CD14-positive monocyte (primary cell): ENCODE measurements at regions not wholly inside any gene's neighbourhood (a gene's known extent, or its start where the extent isn't known, plus 50 kb on each side); places are given as distances from the start of the nearest gene placed in this dataset.

ENCODE experiments used
- DNase-seq, 3 donors: peaks; one replicate each; pipeline ENCODE4 v3.0.0-alpha.2; 2011 to 2022
- H2AFZ ChIP-seq: 2 replicates; pipeline ENCODE4 v1.6.0; 2012; ENCODE audit warnings: mild to moderate bottlenecking, low read depth, low read length, inconsistent platforms; ENCODE audit not compliant: insufficient read depth, poor library complexity, severe bottlenecking
- H3K27ac ChIP-seq, 2 donors: 1 replicate in 1 of 2; 2 replicates in 1 of 2; pipeline ENCODE4 v1.5.1; 2012 to 2013; ENCODE audit warnings: low read length in 2 of 2, control low read depth in 1 of 2, inconsistent platforms in 1 of 2, low read depth in 1 of 2, mild to moderate bottlenecking in 1 of 2
- H3K27me3 ChIP-seq, 2 donors: one replicate each; pipeline versions ENCODE4 v1.6.0 to v1.6.1; 2011 to 2013; ENCODE audit warnings: low read length in 2 of 2; ENCODE audit not compliant: control insufficient read depth in 2 of 2, insufficient read depth in 2 of 2
- H3K36me3 ChIP-seq, 2 donors: replicated peaks in 1 of 2; 1 replicate in 1 of 2; 2 replicates in 1 of 2; pipeline versions ENCODE4 v1.5.1 to v1.6.1; 2012 to 2013; ENCODE audit warnings: low read length in 2 of 2, control low read depth in 1 of 2, inconsistent platforms in 1 of 2, mild to moderate bottlenecking in 1 of 2; ENCODE audit not compliant: insufficient read depth in 2 of 2, control insufficient read depth in 1 of 2
- H3K4me1 ChIP-seq, 2 donors: 1 replicate in 1 of 2; 2 replicates in 1 of 2; pipeline versions ENCODE4 v1.5.1 to v1.6.1; 2012 to 2013; ENCODE audit warnings: low read length in 2 of 2, control low read depth in 1 of 2, inconsistent platforms in 1 of 2, mild to moderate bottlenecking in 1 of 2, moderate library complexity in 1 of 2; ENCODE audit not compliant: insufficient read depth in 2 of 2, control insufficient read depth in 1 of 2
- H3K4me2 ChIP-seq: replicated peaks from 2 replicates; pipeline ENCODE3; 2012; ENCODE audit warnings: low read length, moderate library complexity, mild to moderate bottlenecking; ENCODE audit not compliant: poor library complexity, severe bottlenecking; ENCODE audit errors: extremely low read depth
- H3K4me3 ChIP-seq, 3 experiments: fragments of 200-600 bp in 1 of 3; sonication (generic) in 1 of 3; replicated peaks in 1 of 3; 1 replicate in 2 of 3; 2 replicates in 1 of 3; pipeline ENCODE4 v1.5.1; 2011 to 2013; ENCODE audit warnings: low read length in 3 of 3, mild to moderate bottlenecking in 3 of 3, control low read depth in 2 of 3, low read depth in 2 of 3, inconsistent platforms in 1 of 3, moderate library complexity in 1 of 3
- H3K79me2 ChIP-seq: 2 replicates; pipeline ENCODE4 v1.6.0; 2012; ENCODE audit warnings: mild to moderate bottlenecking, control low read depth, inconsistent platforms, low read length, moderate library complexity; ENCODE audit not compliant: insufficient read depth
- H3K9ac ChIP-seq: 2 replicates; pipeline ENCODE4 v1.6.0; 2017; ENCODE audit warnings: low read length, mild to moderate bottlenecking; ENCODE audit not compliant: insufficient read depth, poor library complexity, severe bottlenecking
- H3K9me3 ChIP-seq, 2 donors: replicated peaks in 1 of 2; 1 replicate in 1 of 2; 2 replicates in 1 of 2; pipeline versions ENCODE4 v1.5.1 to v1.6.1; 2012 to 2013; ENCODE audit warnings: low read length in 2 of 2, control low read depth in 1 of 2; ENCODE audit not compliant: control insufficient read depth in 1 of 2, insufficient read depth in 1 of 2
- H4K20me1 ChIP-seq: 2 replicates; pipeline ENCODE4 v1.6.0; 2012; ENCODE audit warnings: mild to moderate bottlenecking, low read length, control low read depth, moderate library complexity; ENCODE audit not compliant: insufficient read depth
- H3K27ac Mint-ChIP-seq, 7 donors: one replicate each; pipeline ENCODE4 v1.8.0; 2020; ENCODE audit warnings: mild to moderate bottlenecking in 7 of 7, mixed read lengths in 7 of 7, moderate library complexity in 6 of 7, inconsistent platforms in 2 of 7
- H3K27me3 Mint-ChIP-seq, 3 donors: one replicate each; pipeline ENCODE4 v1.8.0; 2021 to 2022; ENCODE audit warnings: low read depth in 3 of 3, mild to moderate bottlenecking in 3 of 3, mixed read lengths in 3 of 3, moderate library complexity in 3 of 3, inconsistent platforms in 1 of 3
- H3K36me3 Mint-ChIP-seq, 2 donors: one replicate each; pipeline ENCODE4 v1.8.0; 2020; ENCODE audit warnings: mixed read lengths in 2 of 2, inconsistent platforms in 1 of 2, mild to moderate bottlenecking in 1 of 2
- H3K4me1 Mint-ChIP-seq: one replicate; pipeline ENCODE4 v1.8.0; 2020; ENCODE audit warnings: mild to moderate bottlenecking, mixed read lengths
- H3K4me3 Mint-ChIP-seq, 2 donors: one replicate each; pipeline ENCODE4 v1.8.0; 2020; ENCODE audit warnings: mild to moderate bottlenecking in 2 of 2, mixed read lengths in 2 of 2, moderate library complexity in 1 of 2
- H3K9me3 Mint-ChIP-seq, 7 donors: one replicate each; pipeline ENCODE4 v1.8.0; 2020 to 2022; ENCODE audit warnings: mixed read lengths in 7 of 7, mild to moderate bottlenecking in 6 of 7, moderate library complexity in 6 of 7, inconsistent platforms in 2 of 7
- CTCF ChIP-seq: fragments of 200-600 bp; IDR thresholded peaks from one replicate; pipeline ENCODE4 v1.8.0; 2022; ENCODE audit warnings: antibody characterized with exemption, mild to moderate bottlenecking
- WGBS: methylation state at CpG from one replicate; pipeline ENCODE4 v1.1.5; 2013; ENCODE audit warnings: missing lambda C conversion rate; ENCODE audit not compliant: insufficient coverage; 5-methylcytosine and 5-hydroxymethylcytosine counted together
- intact Hi-C, 2 donors: fragments of 100-400 bp; cut with micrococcal nuclease; formaldehyde crosslinking; loops; one replicate each; pipeline versions ENCODE4 v1.15.0 to v1.15.1; 2023

- peak; percentile 65 for TF ChIP-seq CTCF
- no peak overlapping the region for H3K4me3 Mint-ChIP-seq
- Histone ChIP-seq H2AFZ (no peak overlapping the region), H3K79me2 (no peaks in the 10 kb centered on the region), H3K9me3 (no peaks in the 10 kb centered on the region), H3K4me1 (no peaks in the 10 kb centered on the region), H3K27ac (no peak overlapping the region), H3K36me3 (no peaks in the 10 kb centered on the region), H3K9ac (no peak overlapping the region), H3K27me3 (peaks cover 20 to 37% of the 10 kb centered on the region in 2 donors), H3K4me3 (no peak overlapping the region), H3K4me2 (no peak overlapping the region), H4K20me1 (no peaks in the 10 kb centered on the region)
- intact Hi-C loops, result no loop called here
- DNase-seq, result no peak
- H3K27ac Mint-ChIP-seq, result no peak overlapping the region
- 9% methylated on average over 6 of the region's 13 CpGs for whole genome bisulfite sequencing
- H3K27me3 Mint-ChIP-seq, result peaks cover 31 to 47% (median 41%) of the 10 kb centered on the region in 3 donors
- peaks cover 0 to 5% (median 2%) of the 10 kb centered on the region in 7 donors for H3K9me3 Mint-ChIP-seq
- H3K36me3 Mint-ChIP-seq, result no peaks in the 10 kb centered on the region
- no peaks in the 10 kb centered on the region for H3K4me1 Mint-ChIP-seq
Measured at GRCh38 chr10:128263891-128264688, 137.9 kb upstream of the MKI67 start.

- H3K9me3 ChIP-seq, result no peaks in the 10 kb centered on the region
- H3K36me3 ChIP-seq, result no peaks in the 10 kb centered on the region
- H3K36me3 Mint-ChIP-seq, result no peaks in the 10 kb centered on the region
- H3K9ac ChIP-seq, result no peak overlapping the region
- H3K4me1 Mint-ChIP-seq, result no peaks in the 10 kb centered on the region
- peaks cover 20 to 37% of the 10 kb centered on the region in 2 donors for H3K27me3 ChIP-seq
- TF ChIP-seq CTCF, result no peak
- no peaks in the 10 kb centered on the region for H3K9me3 Mint-ChIP-seq
- no peak for DNase-seq
- H3K27me3 Mint-ChIP-seq, result peaks cover 31 to 49% (median 43%) of the 10 kb centered on the region in 3 donors
- H3K79me2 ChIP-seq, result no peaks in the 10 kb centered on the region
- H3K4me1 ChIP-seq, result no peaks in the 10 kb centered on the region
- H3K27ac Mint-ChIP-seq, result no peak overlapping the region
- no peak overlapping the region for H3K27ac ChIP-seq
- H4K20me1 ChIP-seq, result no peaks in the 10 kb centered on the region
- H2AFZ ChIP-seq, result no peak overlapping the region
- intact Hi-C loops, result no loop called here
- peak overlapping the region in 1 of 2 donors; percentile 64 for H3K4me3 Mint-ChIP-seq
- H3K4me2 ChIP-seq, result no peak overlapping the region
- WGBS, result 22% methylated on average over 19 of the region's 32 CpGs
- H3K4me3 ChIP-seq, result no peak overlapping the region
Measured at GRCh38 chr10:128265596-128265995, 139.4 kb upstream of the MKI67 start.
